Esophagus muscularis mucosa (tissue), 4 donors: ENCODE measurements at regions not wholly inside any gene's neighbourhood (a gene's known extent, or its start where the extent isn't known, plus 50 kb on each side); places are given as distances from the start of the nearest gene placed in this dataset.

Experiments used
- CTCF ChIP-seq, 3 experiments: fragments of 200-600 bp in 2 of 3; fragments of 450-650 bp in 1 of 3; sonication (generic) in 2 of 3; IDR thresholded peaks; one replicate each; pipeline ENCODE4 v1.5.1; 2017 to 2019; ENCODE audit warnings: antibody characterized with exemption in 3 of 3, mild to moderate bottlenecking in 2 of 3, moderate library complexity in 1 of 3
- EP300 ChIP-seq: sonication (generic); formaldehyde crosslinking; IDR thresholded peaks from one replicate; pipeline ENCODE4 v1.6.1; 2017; ENCODE audit warnings: antibody characterized with exemption
- POLR2A ChIP-seq: fragments of 450-650 bp; IDR thresholded peaks from one replicate; pipeline ENCODE4 v1.6.1; 2017; ENCODE audit warnings: antibody characterized with exemption, moderate library complexity, mild to moderate bottlenecking, low read depth
- POLR2AphosphoS5 ChIP-seq, 2 donors: sonication (generic); formaldehyde crosslinking; IDR thresholded peaks; one replicate each; pipeline ENCODE4 v1.6.1; 2017; ENCODE audit warnings: antibody characterized with exemption in 2 of 2

GRCh38 chr6:154649721-154650120, 83.5 kb upstream of the SCAF8 start:
- TF ChIP-seq CTCF (IDR thresholded peaks at IDR 0.05) (no peak), EP300 (no peak), POLR2A (no peak), POLR2AphosphoS5 (IDR thresholded peaks at IDR 0.05) (no peak)
